SK-N-SH (cell line): ENCODE measurements at regions not wholly inside any gene's neighbourhood (a gene's known extent, or its start where the extent isn't known, plus 50 kb on each side); places are given as distances from the start of the nearest gene placed in this dataset.

Experiments
- ELF1 ChIP-seq: IDR thresholded peaks from 2 replicates; pipeline ENCODE4 v1.4.0; 2012
- EP300 ChIP-seq, 2 experiments: IDR thresholded peaks; 2 replicates each; pipeline versions ENCODE4 v1.4.0 to v1.6.1; 2012; ENCODE audit warnings: borderline replicate concordance in 1 of 2, low read depth in 1 of 2, low read length in 1 of 2
- FOXJ3 ChIP-seq: sonication (generic); formaldehyde crosslinking; IDR thresholded peaks from 2 replicates; pipeline ENCODE4 v1.5.1; 2020; ENCODE audit warnings: mild to moderate bottlenecking, missing genetic modification reagents
- FOXM1 ChIP-seq: IDR thresholded peaks from 2 replicates; pipeline ENCODE4 v1.4.0; 2012; ENCODE audit warnings: low read depth, mild to moderate bottlenecking
- MXI1 ChIP-seq: IDR thresholded peaks from 2 replicates; pipeline ENCODE4 v1.6.1; 2012; ENCODE audit warnings: mild to moderate bottlenecking, low read depth, low read length, improper control_type of control experiment
- NFIC ChIP-seq: IDR thresholded peaks from 2 replicates; pipeline ENCODE4 v1.4.0; 2012; ENCODE audit warnings: borderline replicate concordance
- REST ChIP-seq: IDR thresholded peaks from 2 replicates; pipeline ENCODE4 v1.6.1; 2012; ENCODE audit warnings: mild to moderate bottlenecking, low read depth, low read length, moderate library complexity
- SIN3A ChIP-seq: IDR thresholded peaks from 2 replicates; pipeline ENCODE4 v1.6.1; 2012; ENCODE audit warnings: low read depth, mild to moderate bottlenecking, low read length, moderate library complexity, borderline replicate concordance
- TCF12 ChIP-seq: IDR thresholded peaks from 2 replicates; pipeline ENCODE4 v1.4.0; 2012
- USF2 ChIP-seq: fragments of 150-350 bp; IDR thresholded peaks from 2 replicates; pipeline ENCODE4 v1.6.1; 2017; ENCODE audit warnings: antibody characterized with exemption, low read length, low read depth, borderline replicate concordance
- TF ChIP-seq, protein P1 (sequence below): fragments of 200-600 bp; sonication (generic); IDR thresholded peaks from 2 replicates; pipeline ENCODE4 v1.6.1; 2017; ENCODE audit warnings: antibody characterized with exemption, mild to moderate bottlenecking, moderate library complexity
- TF ChIP-seq, protein P2 (sequence below): IDR thresholded peaks from 2 replicates; pipeline ENCODE4 v1.4.0; 2012; ENCODE audit warnings: low read depth, borderline replicate concordance
- TF ChIP-seq, protein P3 (sequence below): IDR thresholded peaks from 2 replicates; pipeline ENCODE4; 2012

- no peak for TF ChIP-seq SIN3A
- TF ChIP-seq, protein P1, sequence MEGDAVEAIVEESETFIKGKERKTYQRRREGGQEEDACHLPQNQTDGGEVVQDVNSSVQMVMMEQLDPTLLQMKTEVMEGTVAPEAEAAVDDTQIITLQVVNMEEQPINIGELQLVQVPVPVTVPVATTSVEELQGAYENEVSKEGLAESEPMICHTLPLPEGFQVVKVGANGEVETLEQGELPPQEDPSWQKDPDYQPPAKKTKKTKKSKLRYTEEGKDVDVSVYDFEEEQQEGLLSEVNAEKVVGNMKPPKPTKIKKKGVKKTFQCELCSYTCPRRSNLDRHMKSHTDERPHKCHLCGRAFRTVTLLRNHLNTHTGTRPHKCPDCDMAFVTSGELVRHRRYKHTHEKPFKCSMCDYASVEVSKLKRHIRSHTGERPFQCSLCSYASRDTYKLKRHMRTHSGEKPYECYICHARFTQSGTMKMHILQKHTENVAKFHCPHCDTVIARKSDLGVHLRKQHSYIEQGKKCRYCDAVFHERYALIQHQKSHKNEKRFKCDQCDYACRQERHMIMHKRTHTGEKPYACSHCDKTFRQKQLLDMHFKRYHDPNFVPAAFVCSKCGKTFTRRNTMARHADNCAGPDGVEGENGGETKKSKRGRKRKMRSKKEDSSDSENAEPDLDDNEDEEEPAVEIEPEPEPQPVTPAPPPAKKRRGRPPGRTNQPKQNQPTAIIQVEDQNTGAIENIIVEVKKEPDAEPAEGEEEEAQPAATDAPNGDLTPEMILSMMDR = no peak
- no peak for TF ChIP-seq EP300 (IDR thresholded peaks at IDR 0.05; ENCODE audit: borderline replicate concordance in 1 of 2, low read depth in 1 of 2, low read length in 1 of 2)
- no peak for TF ChIP-seq REST
- TF ChIP-seq, protein P2, sequence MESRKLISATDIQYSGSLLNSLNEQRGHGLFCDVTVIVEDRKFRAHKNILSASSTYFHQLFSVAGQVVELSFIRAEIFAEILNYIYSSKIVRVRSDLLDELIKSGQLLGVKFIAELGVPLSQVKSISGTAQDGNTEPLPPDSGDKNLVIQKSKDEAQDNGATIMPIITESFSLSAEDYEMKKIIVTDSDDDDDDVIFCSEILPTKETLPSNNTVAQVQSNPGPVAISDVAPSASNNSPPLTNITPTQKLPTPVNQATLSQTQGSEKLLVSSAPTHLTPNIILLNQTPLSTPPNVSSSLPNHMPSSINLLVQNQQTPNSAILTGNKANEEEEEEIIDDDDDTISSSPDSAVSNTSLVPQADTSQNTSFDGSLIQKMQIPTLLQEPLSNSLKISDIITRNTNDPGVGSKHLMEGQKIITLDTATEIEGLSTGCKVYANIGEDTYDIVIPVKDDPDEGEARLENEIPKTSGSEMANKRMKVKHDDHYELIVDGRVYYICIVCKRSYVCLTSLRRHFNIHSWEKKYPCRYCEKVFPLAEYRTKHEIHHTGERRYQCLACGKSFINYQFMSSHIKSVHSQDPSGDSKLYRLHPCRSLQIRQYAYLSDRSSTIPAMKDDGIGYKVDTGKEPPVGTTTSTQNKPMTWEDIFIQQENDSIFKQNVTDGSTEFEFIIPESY = no peak
- TF ChIP-seq FOXM1 = no peak
- no peak for TF ChIP-seq ELF1
- TF ChIP-seq, protein P3, sequence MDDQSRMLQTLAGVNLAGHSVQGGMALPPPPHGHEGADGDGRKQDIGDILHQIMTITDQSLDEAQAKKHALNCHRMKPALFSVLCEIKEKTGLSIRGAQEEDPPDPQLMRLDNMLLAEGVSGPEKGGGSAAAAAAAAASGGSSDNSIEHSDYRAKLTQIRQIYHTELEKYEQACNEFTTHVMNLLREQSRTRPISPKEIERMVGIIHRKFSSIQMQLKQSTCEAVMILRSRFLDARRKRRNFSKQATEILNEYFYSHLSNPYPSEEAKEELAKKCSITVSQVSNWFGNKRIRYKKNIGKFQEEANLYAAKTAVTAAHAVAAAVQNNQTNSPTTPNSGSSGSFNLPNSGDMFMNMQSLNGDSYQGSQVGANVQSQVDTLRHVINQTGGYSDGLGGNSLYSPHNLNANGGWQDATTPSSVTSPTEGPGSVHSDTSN = no peak
- no peak for TF ChIP-seq USF2
- TF ChIP-seq NFIC = no peak
- TF ChIP-seq TCF12 = no peak
- TF ChIP-seq FOXJ3 (CRISPR knock-in tag) = no peak
- TF ChIP-seq MXI1 = no peak
These were observed 142.7 kb downstream of the TBX5 start for GRCh38 chr12:114263056-114263805.
